Liver (tissue), 8 donors: ENCODE measurements at regions not wholly inside any gene's neighbourhood (a gene's known extent, or its start where the extent isn't known, plus 50 kb on each side); places are given as distances from the start of the nearest gene placed in this dataset.

ENCODE experiments used
- DNase-seq: peaks from one replicate; pipeline ENCODE4 v3.0.0-alpha.2; 2017; ENCODE audit warnings: low spot score
- H3K27ac ChIP-seq, 2 donors: one replicate each; pipeline ENCODE4 v1.7.0; 2013; ENCODE audit warnings: inconsistent platforms in 2 of 2, low read length in 2 of 2, control low read depth in 1 of 2, low read depth in 1 of 2, mild to moderate bottlenecking in 1 of 2
- H3K27me3 ChIP-seq, 4 donors: one replicate each; pipeline versions ENCODE4 v1.6.1 to v1.7.0; 2013; ENCODE audit warnings: low read length in 3 of 4, inconsistent platforms in 1 of 4, mild to moderate bottlenecking in 1 of 4, moderate library complexity in 1 of 4; ENCODE audit not compliant: control insufficient read depth in 4 of 4, insufficient read depth in 4 of 4
- H3K36me3 ChIP-seq, 4 donors: one replicate each; pipeline versions ENCODE4 v1.6.1 to v1.7.0; 2013; ENCODE audit warnings: low read length in 3 of 4, mild to moderate bottlenecking in 3 of 4, low read depth in 1 of 4, moderate library complexity in 1 of 4; ENCODE audit not compliant: control insufficient read depth in 4 of 4, insufficient read depth in 3 of 4
- H3K4me1 ChIP-seq, 4 donors: one replicate each; pipeline versions ENCODE4 v1.6.1 to v1.7.0; 2013; ENCODE audit warnings: low read length in 3 of 4, mild to moderate bottlenecking in 3 of 4, moderate library complexity in 1 of 4; ENCODE audit not compliant: control insufficient read depth in 4 of 4, insufficient read depth in 4 of 4
- H3K4me3 ChIP-seq, 3 donors: one replicate each; pipeline versions ENCODE4 v1.6.1 to v1.7.0; 2013; ENCODE audit warnings: low read length in 3 of 3, control low read depth in 1 of 3, low read depth in 1 of 3, mild to moderate bottlenecking in 1 of 3
- H3K9ac ChIP-seq, 2 donors: one replicate each; pipeline ENCODE4 v1.7.0; 2013; ENCODE audit warnings: low read length in 2 of 2, mild to moderate bottlenecking in 2 of 2, moderate library complexity in 2 of 2, control low read depth in 1 of 2, low read depth in 1 of 2
- H3K9me3 ChIP-seq, 4 donors: one replicate each; pipeline versions ENCODE4 v1.6.1 to v1.7.0; 2013; ENCODE audit warnings: low read length in 3 of 4; ENCODE audit not compliant: control insufficient read depth in 4 of 4
- EGR1 ChIP-seq, 2 donors: IDR thresholded peaks; 2 replicates each; pipeline ENCODE4 v1.6.1; 2016 to 2018; ENCODE audit warnings: antibody characterized with exemption in 2 of 2, low read depth in 2 of 2
- FOXA1 ChIP-seq: IDR thresholded peaks from 2 replicates; pipeline ENCODE4 v1.6.1; 2016; ENCODE audit warnings: antibody characterized with exemption
- FOXA2 ChIP-seq: IDR thresholded peaks from 2 replicates; pipeline ENCODE4 v1.6.1; 2016; ENCODE audit warnings: antibody characterized with exemption
- GABPA ChIP-seq, 2 donors: IDR thresholded peaks in 1 of 2; conservative IDR thresholded peaks in 1 of 2; 2 replicates each; pipeline ENCODE4 v1.6.1; 2016; ENCODE audit warnings: antibody characterized with exemption in 2 of 2, mild to moderate bottlenecking in 1 of 2, moderate library complexity in 1 of 2
- HNF4A ChIP-seq, 2 donors: conservative IDR thresholded peaks; 2 replicates each; pipeline ENCODE4 v1.6.1; 2016; ENCODE audit warnings: antibody characterized with exemption in 2 of 2, mild to moderate bottlenecking in 2 of 2
- JUND ChIP-seq, 2 donors: IDR thresholded peaks; 2 replicates each; pipeline ENCODE4 v1.6.1; 2016; ENCODE audit warnings: antibody characterized with exemption in 2 of 2
- NR2F2 ChIP-seq: IDR thresholded peaks from 2 replicates; pipeline ENCODE4 v1.6.1; 2016; ENCODE audit warnings: antibody characterized with exemption
- RAD21 ChIP-seq, 2 donors: IDR thresholded peaks; 2 replicates each; pipeline ENCODE4 v1.6.1; 2016; ENCODE audit warnings: antibody characterized with exemption in 2 of 2, mild to moderate bottlenecking in 2 of 2
- RXRA ChIP-seq, 2 donors: IDR thresholded peaks; 2 replicates each; pipeline ENCODE4 v1.6.1; 2017 to 2018; ENCODE audit warnings: antibody characterized with exemption in 2 of 2, mild to moderate bottlenecking in 1 of 2
- SP1 ChIP-seq: IDR thresholded peaks from 2 replicates; pipeline ENCODE4 v1.6.1; 2018; ENCODE audit warnings: antibody characterized with exemption, mild to moderate bottlenecking
- TAF1 ChIP-seq: conservative IDR thresholded peaks from 2 replicates; pipeline ENCODE4 v1.6.1; 2016; ENCODE audit warnings: antibody characterized with exemption, mild to moderate bottlenecking
- YY1 ChIP-seq: IDR thresholded peaks from 2 replicates; pipeline ENCODE4 v1.6.1; 2016; ENCODE audit warnings: antibody characterized with exemption, mild to moderate bottlenecking
- WGBS: extraction: QIAGEN DNeasy Blood & Tissue Kit; methylation state at CpG from one replicate; pipeline ENCODE4 v1.1.7; 2013; 5-methylcytosine and 5-hydroxymethylcytosine counted together
- TF ChIP-seq, protein P1 (sequence below): IDR thresholded peaks from 2 replicates; pipeline ENCODE4 v1.6.1; 2016; ENCODE audit warnings: antibody characterized with exemption
- TF ChIP-seq, protein P2 (sequence below): IDR thresholded peaks from 2 replicates; pipeline ENCODE4 v1.6.1; 2016; ENCODE audit warnings: antibody characterized with exemption
- TF ChIP-seq, protein P3 (sequence below): IDR thresholded peaks from 2 replicates; pipeline ENCODE4 v1.6.1; 2016; ENCODE audit warnings: antibody characterized with exemption, mild to moderate bottlenecking
- TF ChIP-seq, protein P4 (sequence below): fragments of 150-350 bp; IDR thresholded peaks from 2 replicates; pipeline ENCODE4 v1.5.1; 2017; ENCODE audit warnings: improper control_type of control experiment, low read depth, low read length; ENCODE audit not compliant: missing input control
- TF ChIP-seq, protein P5 (sequence below): IDR thresholded peaks from 2 replicates; pipeline ENCODE4 v1.6.1; 2016; ENCODE audit warnings: antibody characterized with exemption
- donor health status: healthy.
- donor health status: healthy.
- donor health status: healthy.
- donor health status: healthy.
- donor health status: healthy.

DNA sequence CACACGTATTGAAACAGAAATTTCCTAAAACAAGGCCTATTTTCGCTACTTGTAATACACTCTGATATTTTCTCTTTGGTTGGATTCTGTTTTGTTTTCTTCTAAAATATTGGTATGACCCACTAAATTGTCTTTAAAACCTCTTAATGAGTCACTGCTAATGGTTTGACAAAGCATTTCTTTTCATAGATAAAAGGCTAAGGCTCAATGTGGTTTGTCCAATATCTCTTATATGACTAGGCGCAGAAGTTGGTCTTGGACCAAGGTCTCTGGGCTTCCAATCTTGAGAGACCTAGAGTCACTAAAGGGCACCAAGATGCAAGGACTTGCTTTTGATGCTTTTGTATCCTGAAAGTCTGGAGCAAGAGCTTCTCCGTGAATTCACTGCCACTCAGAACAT is 498.2 kb upstream of the TCF4 start:
- H3K27me3 ChIP-seq = no peaks in the 10 kb centered on the region
- H3K9ac ChIP-seq = no peak overlapping the region
- WGBS = 94% methylated on average over 4 of the region's 4 CpGs
- TF ChIP-seq JUND (IDR thresholded peaks at IDR 0.05) = no peak
- TF ChIP-seq, protein P1, sequence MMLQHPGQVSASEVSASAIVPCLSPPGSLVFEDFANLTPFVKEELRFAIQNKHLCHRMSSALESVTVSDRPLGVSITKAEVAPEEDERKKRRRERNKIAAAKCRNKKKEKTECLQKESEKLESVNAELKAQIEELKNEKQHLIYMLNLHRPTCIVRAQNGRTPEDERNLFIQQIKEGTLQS = no peak
- no peak for TF ChIP-seq GABPA (IDR thresholded peaks at IDR 0.05 in 1 of 2, conservative IDR thresholded peaks at IDR 0.05 in 1 of 2)
- TF ChIP-seq EGR1 (IDR thresholded peaks at IDR 0.05; ENCODE audit: low read depth in 2 of 2) = no peak
- no peak for TF ChIP-seq HNF4A (conservative IDR thresholded peaks at IDR 0.05)
- H3K36me3 ChIP-seq = no peaks in the 10 kb centered on the region
- no peaks in the 10 kb centered on the region for H3K9me3 ChIP-seq
- H3K4me3 ChIP-seq = no peak overlapping the region
- H3K4me1 ChIP-seq = peaks cover 0 to 3% (median 0%) of the 10 kb centered on the region in 4 donors
- DNase-seq = no peak
- H3K27ac ChIP-seq = no peak overlapping the region

DNA sequence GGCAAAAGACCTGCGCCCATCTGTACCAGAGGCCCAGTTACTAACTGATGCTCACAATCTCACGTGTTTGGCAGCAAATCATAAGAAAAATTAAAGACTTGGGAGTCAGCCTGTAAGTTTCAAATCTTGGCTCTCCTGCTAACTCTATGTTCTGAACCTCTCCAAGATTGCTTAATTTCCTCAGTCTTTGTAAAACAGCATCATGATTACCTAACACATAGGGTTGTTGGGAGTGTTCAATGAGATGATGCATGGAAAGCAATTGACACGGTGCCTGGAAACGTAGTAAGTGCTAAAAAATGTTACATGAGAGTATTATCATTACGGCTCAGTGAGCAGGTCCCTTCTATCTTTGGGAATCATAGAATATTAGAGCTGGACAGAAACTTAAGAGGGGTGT is 497.6 kb upstream of the TCF4 start:
- H3K4me3 ChIP-seq = no peak overlapping the region
- no peaks in the 10 kb centered on the region for H3K9me3 ChIP-seq
- no peak overlapping the region for H3K9ac ChIP-seq
- no peaks in the 10 kb centered on the region for H3K36me3 ChIP-seq
- H3K4me1 ChIP-seq = peaks cover 0 to 3% (median 0%) of the 10 kb centered on the region in 4 donors
- 82% methylated on average over 5 of the region's 5 CpGs for WGBS
- no peak for DNase-seq
- no peaks in the 10 kb centered on the region for H3K27me3 ChIP-seq
- H3K27ac ChIP-seq = no peak overlapping the region
- TF ChIP-seq FOXA1 (no peak), RAD21 (IDR thresholded peaks at IDR 0.05) (no peak), HNF4A (conservative IDR thresholded peaks at IDR 0.05) (no peak), NR2F2 (no peak), GABPA (IDR thresholded peaks at IDR 0.05 in 1 of 2, conservative IDR thresholded peaks at IDR 0.05 in 1 of 2) (no peak), YY1 (no peak), FOXA2 (no peak), TAF1 (no peak), RXRA (IDR thresholded peaks at IDR 0.05) (no peak), JUND (IDR thresholded peaks at IDR 0.05) (no peak), SP1 (no peak), EGR1 (IDR thresholded peaks at IDR 0.05; ENCODE audit: low read depth in 2 of 2) (no peak)
- TF ChIP-seq, protein P2, sequence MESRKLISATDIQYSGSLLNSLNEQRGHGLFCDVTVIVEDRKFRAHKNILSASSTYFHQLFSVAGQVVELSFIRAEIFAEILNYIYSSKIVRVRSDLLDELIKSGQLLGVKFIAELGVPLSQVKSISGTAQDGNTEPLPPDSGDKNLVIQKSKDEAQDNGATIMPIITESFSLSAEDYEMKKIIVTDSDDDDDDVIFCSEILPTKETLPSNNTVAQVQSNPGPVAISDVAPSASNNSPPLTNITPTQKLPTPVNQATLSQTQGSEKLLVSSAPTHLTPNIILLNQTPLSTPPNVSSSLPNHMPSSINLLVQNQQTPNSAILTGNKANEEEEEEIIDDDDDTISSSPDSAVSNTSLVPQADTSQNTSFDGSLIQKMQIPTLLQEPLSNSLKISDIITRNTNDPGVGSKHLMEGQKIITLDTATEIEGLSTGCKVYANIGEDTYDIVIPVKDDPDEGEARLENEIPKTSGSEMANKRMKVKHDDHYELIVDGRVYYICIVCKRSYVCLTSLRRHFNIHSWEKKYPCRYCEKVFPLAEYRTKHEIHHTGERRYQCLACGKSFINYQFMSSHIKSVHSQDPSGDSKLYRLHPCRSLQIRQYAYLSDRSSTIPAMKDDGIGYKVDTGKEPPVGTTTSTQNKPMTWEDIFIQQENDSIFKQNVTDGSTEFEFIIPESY = no peak
- TF ChIP-seq, protein P3, sequence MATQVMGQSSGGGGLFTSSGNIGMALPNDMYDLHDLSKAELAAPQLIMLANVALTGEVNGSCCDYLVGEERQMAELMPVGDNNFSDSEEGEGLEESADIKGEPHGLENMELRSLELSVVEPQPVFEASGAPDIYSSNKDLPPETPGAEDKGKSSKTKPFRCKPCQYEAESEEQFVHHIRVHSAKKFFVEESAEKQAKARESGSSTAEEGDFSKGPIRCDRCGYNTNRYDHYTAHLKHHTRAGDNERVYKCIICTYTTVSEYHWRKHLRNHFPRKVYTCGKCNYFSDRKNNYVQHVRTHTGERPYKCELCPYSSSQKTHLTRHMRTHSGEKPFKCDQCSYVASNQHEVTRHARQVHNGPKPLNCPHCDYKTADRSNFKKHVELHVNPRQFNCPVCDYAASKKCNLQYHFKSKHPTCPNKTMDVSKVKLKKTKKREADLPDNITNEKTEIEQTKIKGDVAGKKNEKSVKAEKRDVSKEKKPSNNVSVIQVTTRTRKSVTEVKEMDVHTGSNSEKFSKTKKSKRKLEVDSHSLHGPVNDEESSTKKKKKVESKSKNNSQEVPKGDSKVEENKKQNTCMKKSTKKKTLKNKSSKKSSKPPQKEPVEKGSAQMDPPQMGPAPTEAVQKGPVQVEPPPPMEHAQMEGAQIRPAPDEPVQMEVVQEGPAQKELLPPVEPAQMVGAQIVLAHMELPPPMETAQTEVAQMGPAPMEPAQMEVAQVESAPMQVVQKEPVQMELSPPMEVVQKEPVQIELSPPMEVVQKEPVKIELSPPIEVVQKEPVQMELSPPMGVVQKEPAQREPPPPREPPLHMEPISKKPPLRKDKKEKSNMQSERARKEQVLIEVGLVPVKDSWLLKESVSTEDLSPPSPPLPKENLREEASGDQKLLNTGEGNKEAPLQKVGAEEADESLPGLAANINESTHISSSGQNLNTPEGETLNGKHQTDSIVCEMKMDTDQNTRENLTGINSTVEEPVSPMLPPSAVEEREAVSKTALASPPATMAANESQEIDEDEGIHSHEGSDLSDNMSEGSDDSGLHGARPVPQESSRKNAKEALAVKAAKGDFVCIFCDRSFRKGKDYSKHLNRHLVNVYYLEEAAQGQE = no peak
- TF ChIP-seq, protein P4, sequence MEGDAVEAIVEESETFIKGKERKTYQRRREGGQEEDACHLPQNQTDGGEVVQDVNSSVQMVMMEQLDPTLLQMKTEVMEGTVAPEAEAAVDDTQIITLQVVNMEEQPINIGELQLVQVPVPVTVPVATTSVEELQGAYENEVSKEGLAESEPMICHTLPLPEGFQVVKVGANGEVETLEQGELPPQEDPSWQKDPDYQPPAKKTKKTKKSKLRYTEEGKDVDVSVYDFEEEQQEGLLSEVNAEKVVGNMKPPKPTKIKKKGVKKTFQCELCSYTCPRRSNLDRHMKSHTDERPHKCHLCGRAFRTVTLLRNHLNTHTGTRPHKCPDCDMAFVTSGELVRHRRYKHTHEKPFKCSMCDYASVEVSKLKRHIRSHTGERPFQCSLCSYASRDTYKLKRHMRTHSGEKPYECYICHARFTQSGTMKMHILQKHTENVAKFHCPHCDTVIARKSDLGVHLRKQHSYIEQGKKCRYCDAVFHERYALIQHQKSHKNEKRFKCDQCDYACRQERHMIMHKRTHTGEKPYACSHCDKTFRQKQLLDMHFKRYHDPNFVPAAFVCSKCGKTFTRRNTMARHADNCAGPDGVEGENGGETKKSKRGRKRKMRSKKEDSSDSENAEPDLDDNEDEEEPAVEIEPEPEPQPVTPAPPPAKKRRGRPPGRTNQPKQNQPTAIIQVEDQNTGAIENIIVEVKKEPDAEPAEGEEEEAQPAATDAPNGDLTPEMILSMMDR = no peak
- TF ChIP-seq, protein P1 = no peak
- TF ChIP-seq, protein P5, sequence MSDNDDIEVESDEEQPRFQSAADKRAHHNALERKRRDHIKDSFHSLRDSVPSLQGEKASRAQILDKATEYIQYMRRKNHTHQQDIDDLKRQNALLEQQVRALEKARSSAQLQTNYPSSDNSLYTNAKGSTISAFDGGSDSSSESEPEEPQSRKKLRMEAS = no peak
